ENCODE measurements at regions not wholly inside any gene's neighbourhood (a gene's known extent, or its start where the extent isn't known, plus 50 kb on each side); places are given as distances from the start of the nearest gene placed in this dataset.

DNA sequence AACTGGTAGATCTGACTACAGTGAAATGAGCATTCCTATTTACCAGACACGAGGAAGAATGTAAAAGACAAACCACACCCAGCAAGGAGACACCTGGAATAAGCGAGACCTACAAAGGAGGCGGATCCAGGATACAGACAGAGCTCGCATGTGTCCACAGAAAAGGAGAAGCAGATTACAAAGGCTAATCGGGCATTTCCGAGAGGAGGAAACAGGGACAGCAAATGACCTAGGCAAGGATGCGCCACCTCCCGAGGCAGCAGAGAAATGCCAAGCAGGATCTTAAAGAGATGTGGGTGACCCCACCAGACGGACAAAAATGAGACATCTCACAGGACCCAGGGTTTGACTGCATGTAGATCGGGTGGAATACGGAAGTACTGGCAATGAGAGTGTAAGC lies 63.2 kb upstream of the IQSEC1 start:
- no peak for TF ChIP-seq POLR2A (IDR thresholded peaks at IDR 0.05)
- no peak for TF ChIP-seq CTCF (IDR thresholded peaks at IDR 0.05)

All from testis (tissue), 2 donors.